Lower leg skin (tissue), 3 donors: ENCODE measurements at regions not wholly inside any gene's neighbourhood (a gene's known extent, or its start where the extent isn't known, plus 50 kb on each side); places are given as distances from the start of the nearest gene placed in this dataset.

Source experiments
- POLR2A ChIP-seq, 2 donors: fragments of 450-650 bp; IDR thresholded peaks; one replicate each; pipeline ENCODE4 v1.6.1; 2016 to 2017; ENCODE audit warnings: antibody characterized with exemption in 2 of 2, mild to moderate bottlenecking in 1 of 2, moderate library complexity in 1 of 2
- TF ChIP-seq, protein P1 (sequence below), 3 donors: fragments of 450-650 bp; IDR thresholded peaks; one replicate each; pipeline ENCODE4 v1.5.1; 2016; ENCODE audit warnings: antibody characterized with exemption in 3 of 3, mild to moderate bottlenecking in 3 of 3, moderate library complexity in 2 of 3

GRCh38 chr11:98153752-98154151 is 867.0 kb upstream of the CNTN5 start:
- TF ChIP-seq, protein P1, sequence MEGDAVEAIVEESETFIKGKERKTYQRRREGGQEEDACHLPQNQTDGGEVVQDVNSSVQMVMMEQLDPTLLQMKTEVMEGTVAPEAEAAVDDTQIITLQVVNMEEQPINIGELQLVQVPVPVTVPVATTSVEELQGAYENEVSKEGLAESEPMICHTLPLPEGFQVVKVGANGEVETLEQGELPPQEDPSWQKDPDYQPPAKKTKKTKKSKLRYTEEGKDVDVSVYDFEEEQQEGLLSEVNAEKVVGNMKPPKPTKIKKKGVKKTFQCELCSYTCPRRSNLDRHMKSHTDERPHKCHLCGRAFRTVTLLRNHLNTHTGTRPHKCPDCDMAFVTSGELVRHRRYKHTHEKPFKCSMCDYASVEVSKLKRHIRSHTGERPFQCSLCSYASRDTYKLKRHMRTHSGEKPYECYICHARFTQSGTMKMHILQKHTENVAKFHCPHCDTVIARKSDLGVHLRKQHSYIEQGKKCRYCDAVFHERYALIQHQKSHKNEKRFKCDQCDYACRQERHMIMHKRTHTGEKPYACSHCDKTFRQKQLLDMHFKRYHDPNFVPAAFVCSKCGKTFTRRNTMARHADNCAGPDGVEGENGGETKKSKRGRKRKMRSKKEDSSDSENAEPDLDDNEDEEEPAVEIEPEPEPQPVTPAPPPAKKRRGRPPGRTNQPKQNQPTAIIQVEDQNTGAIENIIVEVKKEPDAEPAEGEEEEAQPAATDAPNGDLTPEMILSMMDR (IDR thresholded peaks at IDR 0.05): no peak
- no peak for TF ChIP-seq POLR2A (IDR thresholded peaks at IDR 0.05)
